MM.1S (cell line): ENCODE measurements at regions not wholly inside any gene's neighbourhood (a gene's known extent, or its start where the extent isn't known, plus 50 kb on each side); places are given as distances from the start of the nearest gene placed in this dataset.

ENCODE experiments used
- CTCF ChIP-seq: fragments of 300-600 bp; sonication (generic); IDR thresholded peaks from 2 replicates; pipeline ENCODE4 v1.5.1; 2016; ENCODE audit warnings: antibody characterized with exemption, low read length, mixed read lengths
- EZH2 ChIP-seq: fragments of 300-600 bp; sonication (generic); optimal IDR thresholded peaks from 2 replicates; pipeline ENCODE3; 2017; ENCODE audit warnings: low read depth, mild to moderate bottlenecking, antibody characterized with exemption, low read length, mixed read lengths
- EZH2phosphoT487 ChIP-seq: fragments of 300-600 bp; sonication (generic); IDR thresholded peaks from 2 replicates; pipeline ENCODE4 v1.6.1; 2018; ENCODE audit warnings: antibody characterized with exemption, low read length

GRCh38 chr14:38496092-38496491 is 240.2 kb upstream of the CLEC14A start:
- TF ChIP-seq CTCF (no peak), EZH2phosphoT487 (no peak), EZH2 (no peak)
